ENCODE measurements at regions not wholly inside any gene's neighbourhood (a gene's known extent, or its start where the extent isn't known, plus 50 kb on each side); places are given as distances from the start of the nearest gene placed in this dataset.
"Not testable (repeated sequence)": the region's sequence is repeated elsewhere in the genome, so short reads cannot be mapped to it uniquely, and the experiment has no call there.

DNA sequence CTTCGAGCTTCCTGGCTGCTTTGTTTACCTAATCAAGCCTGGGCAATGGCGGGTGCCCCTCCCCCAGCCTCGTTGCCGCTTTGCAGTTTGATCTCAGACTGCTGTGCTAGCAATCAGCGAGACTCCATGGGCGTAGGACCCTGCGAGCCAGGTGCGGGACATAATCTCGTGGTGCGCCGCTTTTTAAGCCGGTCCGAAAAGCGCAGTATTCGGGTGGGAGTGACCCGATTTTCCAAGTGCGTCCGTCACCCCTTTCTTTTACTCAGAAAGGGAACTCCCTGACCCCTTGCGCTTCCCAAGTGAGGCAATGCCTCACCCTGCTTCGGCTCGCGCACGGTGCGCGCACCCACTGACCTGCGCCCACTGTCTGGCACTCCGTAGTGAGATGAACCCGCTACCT, 889.3 kb upstream of the NUDT12 start:
- DNase-seq = not testable (repeated sequence)

DNA sequence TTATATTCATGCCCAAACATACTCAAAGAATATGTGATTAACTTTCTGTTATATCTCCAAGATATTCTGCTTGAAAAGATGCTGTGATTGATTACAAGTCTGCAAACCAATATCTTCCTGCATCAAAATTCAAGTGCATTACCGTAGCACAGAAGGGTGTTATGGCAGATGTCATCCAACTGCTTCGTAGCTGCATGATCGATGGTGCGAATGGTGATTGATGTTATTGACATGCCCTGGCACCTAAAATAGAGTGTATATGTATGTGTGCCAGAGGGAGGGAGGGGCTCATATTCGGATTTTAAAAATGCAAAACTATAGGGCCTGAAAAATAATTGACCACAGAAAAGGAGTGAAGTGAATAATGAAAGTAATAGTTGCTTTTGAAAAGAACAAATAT, 882.1 kb upstream of the NUDT12 start:
- no peak for DNase-seq

DNA sequence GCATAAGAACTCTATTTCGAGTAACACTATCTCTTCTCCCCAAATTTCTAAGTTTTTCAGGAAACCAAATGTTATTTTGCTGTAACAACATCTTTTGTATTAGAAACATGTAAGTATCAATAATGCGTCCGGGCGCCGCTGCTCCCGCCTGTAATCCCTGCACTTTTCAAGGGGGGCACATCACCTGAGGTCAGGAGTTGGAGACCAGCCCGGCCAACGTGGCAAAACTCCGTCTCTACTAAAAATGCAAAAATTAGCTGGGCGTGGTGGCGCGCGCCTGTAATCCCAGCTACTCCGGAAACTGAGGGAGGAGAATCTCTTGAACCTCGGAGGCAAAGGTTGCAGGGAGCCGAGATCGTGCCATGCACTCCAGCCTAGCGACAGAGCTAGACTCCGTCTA, 881.1 kb upstream of the NUDT12 start:
- no peak for DNase-seq

DNA sequence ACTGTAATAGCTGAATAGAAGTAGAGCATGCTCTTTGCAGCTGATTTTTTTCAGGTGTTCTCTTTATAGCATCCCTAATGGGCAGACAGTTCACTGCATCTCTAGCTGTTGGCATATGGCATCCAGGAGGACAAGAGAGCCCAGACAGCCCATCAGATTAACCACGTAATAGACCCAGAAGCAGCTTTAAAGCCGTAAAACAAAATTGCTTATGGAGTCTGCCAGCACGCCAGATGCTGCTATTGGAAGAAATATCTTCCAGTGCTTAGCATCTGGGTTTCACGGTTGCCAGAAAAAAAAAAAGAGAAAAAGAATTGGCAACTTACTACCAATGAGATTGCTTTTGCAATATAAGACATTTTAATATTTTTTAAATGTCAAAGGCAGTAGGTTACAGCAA, 869.4 kb upstream of the NUDT12 start:
- peak; percentile 56 for DNase-seq

DNA sequence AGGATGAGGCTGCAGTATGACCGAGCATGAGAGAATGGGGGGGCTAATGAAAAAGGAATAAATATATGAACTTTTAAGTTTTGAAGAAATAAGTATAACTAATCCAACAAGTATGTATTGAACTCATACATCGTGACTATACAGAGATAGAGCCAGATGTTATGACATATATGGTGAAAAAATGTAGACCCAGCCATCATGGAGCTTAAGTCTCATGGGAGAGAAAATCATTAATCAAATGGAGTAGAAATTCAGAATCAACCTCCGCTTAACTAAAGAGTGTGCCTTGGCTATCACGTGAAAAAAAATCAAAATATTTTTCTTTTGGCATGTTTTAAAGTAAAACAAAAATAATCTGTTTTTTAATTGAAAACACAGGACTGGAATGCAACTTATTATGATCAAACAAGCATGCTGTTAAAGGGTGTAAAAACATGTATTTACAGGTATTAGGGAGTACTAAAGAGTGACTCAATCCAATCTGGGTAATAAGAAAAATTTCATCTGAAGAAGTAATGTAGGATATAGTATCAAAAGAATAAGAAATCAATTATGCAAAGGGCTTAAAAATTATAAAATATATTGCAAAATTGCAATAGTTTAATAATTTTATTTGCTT, 868.5 kb upstream of the NUDT12 start:
- no peak for DNase-seq

DNA sequence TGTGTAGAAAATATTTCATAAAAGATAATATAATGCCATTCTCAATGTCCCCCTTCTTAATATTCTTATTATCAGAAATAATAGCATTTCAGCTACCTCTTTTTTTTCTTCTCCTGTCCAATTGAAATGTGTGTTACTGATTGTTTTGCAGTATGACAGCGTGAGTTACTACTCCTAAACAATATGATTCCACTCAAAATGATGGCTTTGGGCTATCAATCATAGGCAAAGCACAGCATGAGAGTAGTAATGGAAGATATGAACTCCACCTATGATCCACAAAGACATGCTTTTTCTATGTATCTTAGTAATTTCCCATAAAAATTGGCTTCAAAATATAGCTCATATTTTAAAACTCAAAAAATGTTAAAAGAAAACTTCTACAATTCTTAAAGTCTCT, 867.3 kb upstream of the NUDT12 start:
- no peak for DNase-seq

DNA sequence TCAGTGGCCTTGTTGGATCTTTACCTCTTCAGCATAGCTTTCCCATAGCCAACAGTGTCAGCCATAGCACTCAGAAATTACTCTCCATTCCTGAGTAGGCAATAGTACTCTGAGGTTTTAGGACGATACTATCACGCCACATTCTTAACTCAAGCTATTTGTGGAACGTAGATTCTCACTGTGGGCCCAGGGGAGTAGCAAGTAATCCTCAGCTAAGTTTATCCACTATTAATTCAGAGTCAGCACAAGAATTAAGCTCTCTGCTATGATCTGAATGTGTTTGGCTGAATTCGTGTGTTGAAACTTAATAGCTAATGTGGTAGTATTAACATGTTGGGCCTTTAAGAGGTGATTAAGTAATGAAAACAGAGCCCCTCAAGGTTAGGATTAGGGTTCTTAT, 858.8 kb upstream of the NUDT12 start:
- DNase-seq = no peak

DNA sequence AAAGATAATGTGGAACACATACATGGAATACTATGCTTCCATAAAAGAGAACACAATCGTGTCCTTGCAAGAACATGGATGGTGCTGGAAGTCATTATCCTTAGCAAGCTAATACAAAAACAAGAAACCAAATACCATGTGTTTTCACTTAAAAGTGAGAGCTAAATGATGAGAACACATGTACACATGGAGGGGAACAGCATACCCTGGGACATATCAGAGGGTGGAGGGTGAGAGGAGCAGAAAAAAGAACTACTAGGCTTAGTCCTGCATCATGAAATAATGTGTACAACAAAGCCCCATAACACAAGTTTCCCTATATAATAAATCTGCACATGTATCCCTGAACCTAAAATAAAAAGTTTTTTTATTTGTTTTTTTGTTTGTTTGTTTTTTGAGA, 855.5 kb upstream of the NUDT12 start:
- no peak for DNase-seq

DNA sequence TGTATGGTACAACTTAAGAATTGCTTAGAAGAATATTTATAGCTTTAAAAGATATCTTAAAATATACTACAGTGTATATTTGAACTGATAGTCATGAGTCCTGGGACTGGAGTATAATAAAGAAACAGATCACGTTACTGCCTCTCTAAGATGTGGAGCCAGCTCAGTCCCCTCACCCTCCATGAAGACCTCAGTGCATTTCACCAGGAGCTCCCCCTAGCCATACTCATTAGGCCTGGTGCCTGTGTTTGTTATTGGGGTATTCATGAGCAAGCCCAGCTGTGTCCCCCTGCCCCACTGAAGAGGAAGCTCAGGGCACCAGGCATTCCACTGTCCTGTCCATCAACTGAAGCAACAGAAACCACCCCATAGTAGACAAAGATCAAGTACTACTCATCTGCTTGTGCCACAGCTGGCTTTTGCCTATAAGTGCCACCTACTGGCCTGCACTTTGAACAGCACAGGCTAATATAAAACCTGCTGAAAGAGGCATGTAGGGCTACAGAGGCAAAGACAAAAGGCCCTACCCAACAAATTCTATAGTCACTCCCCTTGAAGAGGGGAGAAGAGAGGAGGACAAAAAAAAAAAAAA, 850.2 kb upstream of the NUDT12 start:
- DNase-seq = no peak

DNA sequence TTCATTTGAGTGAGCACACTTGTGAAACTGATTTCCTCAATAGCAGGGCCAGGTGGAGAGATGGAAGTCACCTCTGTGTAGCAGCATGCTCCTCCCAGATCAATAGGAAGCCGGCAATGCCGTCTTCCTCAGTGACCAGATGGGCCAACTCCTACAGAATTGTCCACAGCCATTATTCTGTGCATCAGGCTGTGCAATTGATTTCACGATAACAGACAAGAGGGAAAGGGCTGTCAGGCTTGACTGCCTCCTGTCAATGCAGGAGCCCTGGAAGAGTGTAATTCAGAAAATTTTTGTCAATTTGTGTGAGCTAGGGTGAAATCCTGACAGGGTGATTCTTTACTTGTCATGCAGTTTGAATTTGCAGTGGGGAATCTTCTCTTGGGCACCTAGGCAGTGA, 838.4 kb upstream of the NUDT12 start:
- no peak for DNase-seq

DNA sequence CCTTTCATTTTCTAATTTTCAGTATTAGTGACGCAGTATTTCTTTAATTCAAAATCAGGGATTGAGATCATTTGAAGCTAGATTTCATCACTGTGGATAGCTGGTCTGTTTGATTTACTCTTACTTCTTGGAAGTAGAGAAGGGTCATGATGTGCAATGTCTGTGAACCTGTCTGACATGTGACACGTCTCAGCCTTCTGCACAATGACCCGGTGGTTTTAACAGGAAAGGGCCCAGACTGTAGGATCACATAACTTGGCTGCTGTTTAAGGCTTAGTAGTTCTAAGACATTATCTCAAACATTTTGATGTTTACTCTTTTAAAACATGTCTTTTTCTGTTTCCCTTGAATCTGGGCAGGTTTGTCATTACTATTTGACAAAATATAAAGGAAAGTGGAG, 823.3 kb upstream of the NUDT12 start:
- DNase-seq = no peak

DNA sequence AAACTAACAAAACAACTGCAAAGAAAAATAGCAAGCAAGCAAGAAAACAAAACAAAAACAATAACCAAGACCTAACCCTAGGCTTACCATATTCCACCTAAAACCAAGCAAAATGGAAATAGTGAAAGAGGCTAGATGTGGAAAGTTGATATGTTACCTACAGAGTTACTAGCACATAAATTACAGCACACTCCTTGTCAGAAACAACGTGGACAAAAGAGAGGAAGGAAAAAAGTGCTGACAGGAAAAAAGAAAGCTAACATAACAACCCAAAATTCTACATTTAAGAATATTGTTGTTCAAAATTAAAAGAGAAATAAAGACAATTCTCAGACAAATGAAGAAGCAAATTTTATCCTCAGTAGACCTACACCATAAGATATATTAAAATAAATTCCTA, 812.8 kb upstream of the NUDT12 start:
- no peak for DNase-seq

DNA sequence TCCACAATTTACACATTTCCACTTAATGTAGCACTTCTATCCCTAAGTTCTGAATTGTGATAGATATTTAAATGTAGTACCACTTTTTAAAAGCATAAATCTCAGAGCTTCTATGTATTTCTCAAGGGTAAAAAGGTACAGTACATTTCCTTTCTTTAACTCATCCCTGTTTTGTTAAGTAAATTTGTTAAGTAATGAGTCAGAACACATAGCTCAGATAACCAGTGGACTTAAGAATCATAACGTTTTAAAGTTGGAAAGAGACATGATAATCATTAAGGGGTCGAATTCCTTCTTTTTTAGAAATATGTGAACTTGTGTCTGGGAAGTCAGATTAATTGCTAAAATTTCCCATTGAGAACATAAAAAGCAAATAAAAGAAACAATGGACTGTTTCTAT, 810.2 kb upstream of the NUDT12 start:
- DNase-seq = no peak

DNA sequence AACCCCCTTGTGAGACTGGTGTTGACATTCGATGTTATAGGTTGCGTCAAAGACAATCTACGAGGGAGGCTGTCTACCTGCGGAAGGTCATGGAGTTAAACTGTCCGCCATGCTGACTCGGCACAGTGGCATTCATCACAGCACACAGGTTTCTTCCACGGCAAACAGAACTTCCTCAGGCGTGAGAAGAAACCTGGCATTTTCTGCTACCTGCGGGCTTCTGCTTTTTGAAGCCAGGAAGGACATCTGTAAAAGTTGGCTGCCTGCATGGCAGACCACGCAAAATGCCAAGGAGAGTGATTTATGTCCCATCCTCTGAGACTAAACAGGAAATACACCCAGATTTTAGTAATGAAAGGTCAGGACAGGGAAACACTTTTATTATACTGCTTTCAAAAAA, 809.8 kb upstream of the NUDT12 start:
- DNase-seq = no peak

DNA sequence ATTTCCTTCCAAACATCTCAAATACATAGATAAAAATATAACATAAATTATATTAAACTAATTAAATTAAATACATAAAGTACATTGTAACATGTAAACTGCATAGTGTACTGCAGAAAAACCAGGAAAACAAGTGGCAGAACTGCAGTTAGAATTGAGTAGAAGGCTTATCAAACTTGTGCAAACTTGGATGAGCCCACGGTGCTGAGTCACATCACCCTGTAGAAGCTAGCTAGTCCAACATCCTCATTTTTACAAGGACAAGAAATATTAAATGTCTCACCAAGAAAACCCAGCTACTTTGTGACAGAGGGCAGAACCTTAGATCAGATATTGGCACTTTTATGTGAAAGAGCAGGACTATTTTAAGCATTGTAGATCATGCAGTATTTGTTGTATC, 807.9 kb upstream of the NUDT12 start:
- no peak for DNase-seq

DNA sequence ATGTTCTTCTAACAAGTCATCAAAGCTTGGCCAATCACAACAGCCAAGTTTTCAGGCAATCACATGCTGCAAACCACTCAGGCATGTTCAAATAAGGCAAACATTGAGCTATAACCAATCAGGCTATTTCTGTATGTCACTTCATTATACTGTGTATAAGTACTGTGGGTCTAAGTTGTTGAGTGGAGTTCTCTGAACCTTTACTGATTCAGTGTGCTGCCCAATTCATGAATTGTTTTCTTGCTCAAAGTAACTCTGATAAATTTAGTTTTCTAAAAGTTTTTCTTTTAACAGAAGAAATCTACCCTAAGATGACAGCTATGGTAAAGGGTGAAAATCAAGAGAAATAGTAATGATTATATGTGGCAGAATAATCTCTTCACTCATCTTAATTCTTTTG, 805.4 kb upstream of the NUDT12 start:
- DNase-seq = no peak

DNA sequence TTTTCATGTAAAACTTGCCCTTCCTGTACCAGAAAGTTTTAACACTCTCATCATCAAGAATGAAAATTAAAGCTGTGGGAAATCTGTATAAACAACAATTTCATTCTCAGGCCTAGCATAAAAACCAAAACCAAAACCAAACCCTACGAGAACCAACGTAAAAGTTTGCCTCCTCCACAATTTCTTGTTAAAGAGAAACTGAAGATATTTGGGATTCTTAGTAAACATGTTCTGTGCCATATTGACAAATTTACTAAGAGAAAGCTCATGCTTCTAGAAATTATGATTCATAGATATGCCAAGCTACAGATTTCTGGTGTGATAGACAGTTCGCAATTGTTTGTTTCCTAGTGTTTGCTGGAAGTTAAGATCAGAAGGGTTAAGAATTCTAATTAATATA, 801.0 kb upstream of the NUDT12 start:
- DNase-seq = no peak

DNA sequence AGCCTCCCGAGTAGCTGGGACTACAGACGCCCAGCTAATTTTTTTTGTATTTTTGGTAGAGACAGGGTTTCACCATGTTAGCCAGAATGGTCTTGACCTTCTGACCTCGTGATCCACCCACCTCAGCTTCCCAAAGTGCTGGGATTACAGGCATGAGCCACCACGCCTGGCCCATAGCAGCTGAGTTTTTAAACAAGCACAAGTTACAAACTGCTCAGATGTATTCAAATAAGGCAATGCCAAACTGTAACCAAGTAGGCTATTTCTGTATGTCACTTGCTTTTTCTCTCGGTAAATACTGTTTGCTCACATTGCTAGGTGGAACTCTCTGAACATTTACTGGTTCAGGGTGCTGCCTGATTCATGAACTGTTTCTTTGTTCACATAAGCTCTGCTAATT, 799.3 kb upstream of the NUDT12 start:
- no peak for DNase-seq

DNA sequence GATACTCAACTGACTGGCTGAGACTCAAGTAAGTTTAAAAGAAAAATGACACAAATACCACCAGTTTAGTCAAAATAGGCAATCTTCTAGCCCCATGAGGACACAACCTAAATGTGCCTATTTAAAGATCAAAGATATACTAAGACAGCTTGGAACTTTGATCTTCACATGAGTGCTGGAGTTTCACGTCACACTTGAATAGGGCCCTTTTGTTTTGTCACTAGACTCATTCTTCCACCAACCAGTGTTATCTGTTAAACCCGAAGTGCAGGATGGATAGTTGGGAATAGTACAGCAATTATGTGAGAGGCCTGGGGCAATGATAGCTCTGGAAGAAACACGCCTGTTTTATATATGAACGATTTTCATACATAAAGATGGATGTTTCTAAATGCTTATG, 792.8 kb upstream of the NUDT12 start:
- DNase-seq = no peak

DNA sequence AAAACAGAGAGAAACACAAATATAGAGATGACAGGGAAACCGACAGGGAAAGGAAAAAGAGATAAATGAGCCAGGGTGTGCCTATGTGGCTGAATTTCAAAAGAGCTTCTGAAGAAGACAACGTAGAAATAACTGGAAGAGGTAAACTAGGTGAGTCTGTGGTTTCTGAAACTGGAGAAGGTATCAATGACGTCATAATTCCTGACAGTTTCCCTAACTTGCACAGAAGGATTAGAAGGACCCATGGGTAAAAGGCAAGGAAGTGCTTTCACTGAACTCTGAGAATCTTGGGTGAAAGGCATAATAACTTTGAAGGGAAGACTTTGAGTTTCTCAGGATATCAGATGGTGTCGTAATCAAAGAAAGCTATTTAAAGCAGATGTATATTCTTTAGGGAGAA, 790.8 kb upstream of the NUDT12 start:
- no peak for DNase-seq

DNA sequence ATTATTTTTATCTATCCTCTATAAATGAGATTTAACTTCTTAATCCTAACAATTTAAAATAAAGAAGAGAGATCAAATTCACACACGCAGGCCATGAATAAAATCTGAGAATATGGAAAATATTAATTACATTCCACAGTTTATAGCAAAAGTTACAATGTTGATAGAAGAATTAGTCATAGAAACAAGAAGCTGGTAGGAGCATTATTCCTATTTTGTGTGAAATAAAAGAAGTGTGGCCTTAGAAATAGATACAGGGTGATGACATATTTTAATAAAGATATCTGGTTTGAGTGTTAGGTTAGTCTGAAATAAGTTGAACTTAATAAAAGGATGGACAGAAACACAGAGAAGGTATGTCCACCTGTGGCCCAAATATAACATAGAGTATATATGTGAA, 790.4 kb upstream of the NUDT12 start:
- DNase-seq = no peak

DNA sequence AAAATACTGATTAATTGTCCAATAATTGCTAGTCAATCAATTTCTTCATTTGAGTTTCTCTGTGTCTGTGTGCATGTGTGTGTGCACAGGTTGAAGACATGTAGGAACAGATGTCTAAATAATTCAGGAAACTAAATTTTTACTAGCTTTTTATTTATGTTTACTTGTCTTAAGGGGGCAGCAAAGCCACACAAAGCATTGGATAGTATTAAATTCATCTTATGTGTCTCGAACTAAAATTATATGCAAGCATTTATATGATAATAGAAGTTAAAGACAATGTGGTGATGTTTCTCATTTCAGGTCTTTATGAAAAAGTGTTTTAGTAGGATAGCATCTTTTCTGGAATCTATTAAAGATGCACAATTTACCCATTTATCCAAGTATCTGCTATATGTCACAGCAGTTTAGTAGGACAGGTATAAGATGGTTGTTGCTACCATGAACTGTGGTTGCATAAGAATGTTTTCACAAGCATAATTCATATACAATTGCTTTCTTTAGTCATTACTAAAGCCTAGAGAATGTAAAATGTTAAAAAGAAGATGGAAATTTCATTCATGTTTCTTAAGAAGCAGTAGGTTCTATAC, 784.6 kb upstream of the NUDT12 start:
- DNase-seq = no peak

DNA sequence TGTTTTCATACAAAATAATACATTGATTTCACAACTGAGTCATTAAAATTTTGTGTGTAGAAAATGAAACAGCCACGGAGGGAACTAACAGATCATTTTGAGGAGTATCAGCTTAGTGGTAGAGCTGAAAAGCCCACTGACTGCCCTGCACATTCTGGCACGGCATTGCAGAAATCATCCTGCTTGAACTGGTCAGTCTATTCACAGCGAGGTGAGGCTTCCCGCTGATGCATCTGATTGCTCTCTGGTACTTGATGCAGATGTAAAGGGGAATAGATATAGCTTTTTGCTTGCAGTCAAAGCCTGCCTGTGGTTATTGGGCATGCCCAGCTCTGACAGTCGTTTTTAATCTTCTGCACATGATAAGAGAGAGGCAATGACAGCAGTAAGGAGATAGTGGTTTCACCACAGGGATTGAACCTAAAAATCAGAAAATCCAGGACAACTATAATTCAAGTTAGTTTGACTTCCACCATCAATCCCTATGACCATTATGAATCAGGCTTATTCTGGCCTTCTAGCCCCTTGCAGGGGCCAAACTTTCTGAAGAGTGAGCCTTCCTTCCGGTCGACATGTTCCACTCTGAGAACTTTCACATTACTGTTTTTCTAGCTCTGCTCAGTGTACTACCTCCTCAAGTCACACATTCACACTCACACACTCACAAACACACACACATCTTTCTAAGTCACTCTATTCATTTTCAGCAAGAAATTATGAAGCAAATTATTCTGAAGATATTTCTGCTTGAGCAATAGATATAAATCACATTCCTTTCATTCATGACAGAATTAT, 782.8 kb upstream of the NUDT12 start:
- peak; percentile 17 for DNase-seq

DNA sequence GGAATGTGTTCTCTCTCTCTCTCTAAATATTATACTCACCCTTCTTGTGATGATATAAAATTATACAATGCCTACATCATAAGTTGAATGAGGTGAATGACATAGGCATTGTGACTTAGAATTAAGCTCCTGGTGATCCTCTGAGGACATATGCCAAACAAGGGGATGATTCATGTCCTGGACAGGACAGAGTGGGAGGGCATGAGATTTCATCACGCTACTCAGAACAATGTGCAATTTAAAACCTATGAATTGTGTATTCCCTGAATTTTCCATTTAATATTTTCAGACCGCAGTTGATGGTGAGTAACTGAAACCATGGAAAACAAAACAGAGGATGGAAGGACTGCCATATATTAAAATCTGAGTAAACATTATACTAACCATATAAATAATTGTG, 782.2 kb upstream of the NUDT12 start:
- DNase-seq = no peak
